MM.1S (cell line): ENCODE measurements at regions not wholly inside any gene's neighbourhood (a gene's known extent, or its start where the extent isn't known, plus 50 kb on each side); places are given as distances from the start of the nearest gene placed in this dataset.

Experiments used
- DNase-seq: peaks from one replicate; pipeline ENCODE4 v3.0.0-alpha.2; 2015
- H2AFZ ChIP-seq: fragments of 300-600 bp; sonication (generic); 2 replicates; pipeline ENCODE4 v1.6.0; 2016; ENCODE audit warnings: antibody characterized with exemption, low read length
- H3F3A ChIP-seq: fragments of 300-600 bp; sonication (generic); 2 replicates; pipeline ENCODE4 v1.6.1; 2016; ENCODE audit warnings: mild to moderate bottlenecking, antibody characterized with exemption, low read length, moderate library complexity, mixed read lengths; ENCODE audit not compliant: insufficient read depth
- H3K27ac ChIP-seq: fragments of 300-600 bp; sonication (generic); 2 replicates; pipeline ENCODE4 v1.5.1; 2016; ENCODE audit warnings: mild to moderate bottlenecking, low read length
- H3K27me3 ChIP-seq: fragments of 300-600 bp; sonication (generic); replicated peaks from 2 replicates; pipeline ENCODE4 v1.6.0; 2016; ENCODE audit warnings: low read length; ENCODE audit not compliant: insufficient read depth
- H3K36me3 ChIP-seq: fragments of 300-600 bp; sonication (generic); replicated peaks from 2 replicates; pipeline ENCODE4 v1.6.1; 2016; ENCODE audit warnings: mild to moderate bottlenecking, low read length, mixed read lengths; ENCODE audit not compliant: insufficient read depth
- H3K4me1 ChIP-seq: fragments of 300-600 bp; sonication (generic); 2 replicates; pipeline ENCODE4 v1.6.1; 2016; ENCODE audit warnings: low read length, mixed read lengths
- H3K4me2 ChIP-seq: fragments of 300-600 bp; sonication (generic); 2 replicates; pipeline ENCODE4 v1.6.0; 2016; ENCODE audit warnings: low read depth, low read length
- H3K4me3 ChIP-seq: fragments of 300-600 bp; sonication (generic); 2 replicates; pipeline ENCODE4 v1.5.1; 2016; ENCODE audit warnings: low read length, mixed read lengths
- H3K79me2 ChIP-seq: fragments of 300-600 bp; sonication (generic); 2 replicates; pipeline ENCODE4 v1.6.1; 2016; ENCODE audit warnings: mixed run types, low read length, mixed read lengths
- H3K9ac ChIP-seq: fragments of 300-600 bp; sonication (generic); 2 replicates; pipeline ENCODE4 v1.6.1; 2016; ENCODE audit warnings: low read length, mixed read lengths
- H3K9me2 ChIP-seq: fragments of 300-600 bp; sonication (generic); replicated peaks from 2 replicates; pipeline ENCODE4 v1.6.1; 2016; ENCODE audit warnings: mild to moderate bottlenecking, low read length, mixed read lengths; ENCODE audit not compliant: insufficient read depth
- H3K9me3 ChIP-seq: fragments of 300-600 bp; sonication (generic); replicated peaks from 2 replicates; pipeline ENCODE4 v1.6.1; 2016; ENCODE audit warnings: mild to moderate bottlenecking, low read length, mixed read lengths; ENCODE audit not compliant: insufficient read depth
- H4K20me1 ChIP-seq: fragments of 300-600 bp; sonication (generic); 2 replicates; pipeline ENCODE4 v1.6.1; 2016; ENCODE audit warnings: mild to moderate bottlenecking, low read length, moderate library complexity, mixed read lengths; ENCODE audit not compliant: insufficient read depth
- CTCF ChIP-seq: fragments of 300-600 bp; sonication (generic); IDR thresholded peaks from 2 replicates; pipeline ENCODE4 v1.5.1; 2016; ENCODE audit warnings: antibody characterized with exemption, low read length, mixed read lengths
- EZH2 ChIP-seq: fragments of 300-600 bp; sonication (generic); optimal IDR thresholded peaks from 2 replicates; pipeline ENCODE3; 2017; ENCODE audit warnings: low read depth, mild to moderate bottlenecking, antibody characterized with exemption, low read length, mixed read lengths
- EZH2phosphoT487 ChIP-seq: fragments of 300-600 bp; sonication (generic); IDR thresholded peaks from 2 replicates; pipeline ENCODE4 v1.6.1; 2018; ENCODE audit warnings: antibody characterized with exemption, low read length

GRCh38 chr20:6686171-6686570, 81.3 kb upstream of the BMP2 start:
- H3K4me2 ChIP-seq: no peak overlapping the region
- no peaks in the 10 kb centered on the region for H3K27me3 ChIP-seq
- no peak overlapping the region for H3K27ac ChIP-seq
- TF ChIP-seq EZH2phosphoT487: no peak
- TF ChIP-seq CTCF: no peak
- TF ChIP-seq EZH2: no peak
- H3K4me1 ChIP-seq: no peaks in the 10 kb centered on the region
- no peak for DNase-seq
- no peaks in the 10 kb centered on the region for H3F3A ChIP-seq
- no peak overlapping the region for H2AFZ ChIP-seq
- H3K4me3 ChIP-seq: no peak overlapping the region
- no peaks in the 10 kb centered on the region for H3K79me2 ChIP-seq
- no peak overlapping the region for H3K9ac ChIP-seq
- no peaks in the 10 kb centered on the region for H3K36me3 ChIP-seq
- H3K9me3 ChIP-seq: no peaks in the 10 kb centered on the region
- no peaks in the 10 kb centered on the region for H3K9me2 ChIP-seq
- no peaks in the 10 kb centered on the region for H4K20me1 ChIP-seq

GRCh38 chr20:6685626-6686025, 81.9 kb upstream of the BMP2 start:
- no peak overlapping the region for H3K9ac ChIP-seq
- H3K4me2 ChIP-seq: no peak overlapping the region
- H3K4me1 ChIP-seq: no peaks in the 10 kb centered on the region
- H3K79me2 ChIP-seq: no peaks in the 10 kb centered on the region
- no peak for DNase-seq
- no peak overlapping the region for H3K27ac ChIP-seq
- no peaks in the 10 kb centered on the region for H4K20me1 ChIP-seq
- TF ChIP-seq EZH2phosphoT487 (no peak), CTCF (no peak), EZH2 (no peak)
- no peaks in the 10 kb centered on the region for H3K27me3 ChIP-seq
- H3K36me3 ChIP-seq: no peaks in the 10 kb centered on the region
- no peak overlapping the region for H3K4me3 ChIP-seq
- no peaks in the 10 kb centered on the region for H3K9me2 ChIP-seq
- H3K9me3 ChIP-seq: no peaks in the 10 kb centered on the region
- H3F3A ChIP-seq: no peaks in the 10 kb centered on the region
- H2AFZ ChIP-seq: no peak overlapping the region

GRCh38 chr20:6685181-6685582, 82.3 kb upstream of the BMP2 start:
- H3F3A ChIP-seq: no peaks in the 10 kb centered on the region
- no peak overlapping the region for H3K4me3 ChIP-seq
- H4K20me1 ChIP-seq: no peaks in the 10 kb centered on the region
- H3K9ac ChIP-seq: no peak overlapping the region
- no peaks in the 10 kb centered on the region for H3K4me1 ChIP-seq
- H3K79me2 ChIP-seq: no peaks in the 10 kb centered on the region
- TF ChIP-seq EZH2phosphoT487: no peak
- TF ChIP-seq CTCF: no peak
- TF ChIP-seq EZH2: no peak
- H2AFZ ChIP-seq: no peak overlapping the region
- H3K27me3 ChIP-seq: no peaks in the 10 kb centered on the region
- H3K9me2 ChIP-seq: no peaks in the 10 kb centered on the region
- no peaks in the 10 kb centered on the region for H3K36me3 ChIP-seq
- no peak for DNase-seq
- H3K9me3 ChIP-seq: no peaks in the 10 kb centered on the region
- no peak overlapping the region for H3K4me2 ChIP-seq
- H3K27ac ChIP-seq: no peak overlapping the region
